HG02943 (cell line): ENCODE measurements at regions not wholly inside any gene's neighbourhood (a gene's known extent, or its start where the extent isn't known, plus 50 kb on each side); places are given as distances from the start of the nearest gene placed in this dataset.

Experiments used
- ATAC-seq: cut with Tn5 transposase; IDR thresholded peaks from one replicate; pipeline ENCODE4 v1.9.1; 2021; ENCODE audit warnings: mild to moderate bottlenecking, low read depth, moderate library complexity; ENCODE audit not compliant: unreplicated experiment

DNA sequence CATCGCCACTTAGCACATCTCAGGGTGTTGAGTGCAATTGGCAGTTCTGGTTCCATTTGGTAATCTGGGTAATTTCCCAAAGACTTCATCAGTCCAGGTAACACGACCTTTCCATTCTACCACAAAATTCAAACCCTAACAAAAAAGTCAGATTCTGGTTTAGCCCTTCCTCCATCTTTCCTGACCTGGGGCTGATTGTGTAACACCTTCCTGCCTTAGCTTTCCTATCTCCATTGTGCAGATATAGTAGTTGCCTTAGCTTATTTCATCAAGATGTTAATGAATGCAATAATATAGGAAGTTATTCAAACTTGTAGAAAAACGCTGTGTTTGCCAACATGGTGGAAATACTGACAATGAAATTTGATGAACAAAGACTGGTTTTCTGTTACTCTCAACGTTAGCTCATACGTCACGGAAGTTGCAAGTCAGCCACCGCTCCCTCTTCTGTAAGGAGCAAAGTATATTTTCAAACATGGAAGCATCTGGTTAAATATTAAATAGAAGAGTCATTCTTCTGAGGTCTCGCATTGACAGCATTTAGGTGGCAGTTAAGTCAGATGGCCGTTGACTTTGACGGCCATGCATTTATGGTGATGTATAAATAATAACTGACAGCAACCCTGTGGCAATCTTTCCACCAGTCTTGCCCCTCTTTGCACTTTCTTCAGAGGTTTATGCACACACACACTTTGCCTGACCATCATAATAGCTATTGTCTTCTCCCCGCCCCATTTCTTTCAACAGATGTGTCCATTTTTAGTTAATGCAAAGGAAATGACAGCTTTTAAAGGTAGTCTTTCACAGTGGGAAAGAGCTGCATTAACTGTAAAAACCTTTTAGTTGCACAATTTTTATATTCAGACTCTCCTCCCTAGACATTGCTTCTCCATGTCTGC is 205.1 kb upstream of the BMPER start:
- ATAC-seq, result no peak

DNA sequence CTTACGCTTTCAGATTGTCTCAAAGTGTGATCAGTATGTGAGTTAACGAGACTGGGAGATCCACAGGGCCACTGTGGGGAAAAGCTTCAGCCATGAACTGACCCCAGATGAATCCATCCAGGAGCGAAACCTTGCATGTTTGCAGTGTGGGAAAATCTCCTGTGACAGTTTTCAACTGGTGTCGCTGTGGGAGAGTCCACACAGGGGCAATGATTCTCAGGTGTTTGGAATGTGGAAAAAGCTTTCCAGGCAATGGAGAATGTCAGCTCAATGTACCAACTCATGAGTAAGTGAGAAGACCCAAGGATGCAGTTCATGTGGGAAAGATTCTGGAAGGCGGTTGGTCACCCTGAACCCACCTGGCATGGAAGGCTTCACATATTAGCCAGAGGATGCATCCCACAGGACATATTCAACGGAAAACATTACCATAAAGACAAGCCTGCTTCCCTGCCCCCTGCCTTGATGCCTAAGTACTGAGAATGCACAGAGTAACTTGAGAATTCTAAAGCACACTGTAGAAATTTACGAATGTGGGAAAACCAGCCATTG is 204.1 kb upstream of the BMPER start:
- ATAC-seq, result no peak

DNA sequence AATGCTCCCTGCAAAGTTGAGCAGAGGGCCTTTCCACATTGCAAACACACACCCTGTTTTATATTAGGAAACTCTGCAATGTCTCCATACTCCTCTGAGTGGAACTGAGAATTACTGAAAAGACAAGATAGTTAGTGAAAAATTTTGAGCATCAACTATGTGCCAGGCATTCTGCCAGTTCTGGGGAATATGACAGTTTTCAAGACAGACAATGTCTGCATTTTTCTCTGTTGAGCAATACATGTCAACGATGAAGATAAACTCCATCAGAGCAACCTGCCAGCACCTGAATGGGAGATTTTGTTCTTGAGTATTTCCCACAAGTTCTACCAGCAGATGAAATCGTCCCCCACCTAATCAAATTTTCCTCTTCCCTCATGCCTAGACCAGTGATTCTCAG is 203.4 kb upstream of the BMPER start:
- no peak for ATAC-seq

DNA sequence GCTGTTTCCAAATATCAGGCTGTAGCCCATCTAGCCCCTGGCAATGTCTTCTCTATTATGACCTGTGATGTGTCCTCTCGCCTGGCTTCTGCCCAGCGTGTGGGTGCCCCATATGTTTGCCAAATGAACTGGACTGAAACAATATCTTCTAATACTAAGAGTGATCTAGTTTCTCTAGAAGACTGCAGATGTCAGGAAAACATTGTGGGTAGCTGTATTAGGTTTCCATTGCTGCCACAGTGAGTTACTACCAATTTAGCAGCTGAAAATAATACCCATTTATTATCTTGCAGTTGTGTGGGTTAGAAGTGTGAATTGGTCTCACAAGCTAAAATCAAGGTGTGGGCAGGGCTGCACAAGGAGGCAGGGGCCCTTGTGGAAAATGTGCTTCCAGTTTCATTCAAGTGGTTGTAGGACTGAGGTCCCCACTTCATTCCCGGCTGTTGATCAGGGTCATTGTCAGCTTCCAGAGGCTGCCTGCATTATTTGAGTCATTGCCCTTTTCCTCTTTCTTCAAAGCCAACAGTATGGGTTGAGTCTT is 202.8 kb upstream of the BMPER start:
- ATAC-seq, result no peak

DNA sequence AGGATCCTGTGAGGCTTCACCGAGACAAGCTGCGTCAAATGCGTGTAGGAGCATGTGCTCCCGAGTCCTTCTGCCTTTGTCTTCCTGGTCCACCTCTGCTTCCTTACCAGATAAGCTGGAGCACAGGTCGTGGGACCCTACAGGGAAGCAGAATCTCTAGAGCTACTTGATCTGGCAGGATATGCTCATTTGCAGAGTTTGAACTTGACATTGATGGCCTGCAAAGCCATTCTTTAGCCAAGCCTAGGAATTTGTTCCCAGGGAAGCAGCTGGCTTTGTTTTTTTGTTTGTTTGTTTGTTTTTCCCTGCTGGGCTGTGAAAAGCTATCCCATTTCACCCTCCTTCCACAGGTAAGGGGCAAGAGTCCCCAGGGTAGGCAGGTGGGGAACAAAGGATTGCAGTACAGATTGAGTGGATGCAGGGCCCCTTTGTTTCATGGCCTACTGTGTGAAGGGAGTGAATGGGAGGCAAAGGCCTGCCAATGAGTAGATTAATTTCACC is 200.0 kb upstream of the BMPER start:
- ATAC-seq, result no peak

DNA sequence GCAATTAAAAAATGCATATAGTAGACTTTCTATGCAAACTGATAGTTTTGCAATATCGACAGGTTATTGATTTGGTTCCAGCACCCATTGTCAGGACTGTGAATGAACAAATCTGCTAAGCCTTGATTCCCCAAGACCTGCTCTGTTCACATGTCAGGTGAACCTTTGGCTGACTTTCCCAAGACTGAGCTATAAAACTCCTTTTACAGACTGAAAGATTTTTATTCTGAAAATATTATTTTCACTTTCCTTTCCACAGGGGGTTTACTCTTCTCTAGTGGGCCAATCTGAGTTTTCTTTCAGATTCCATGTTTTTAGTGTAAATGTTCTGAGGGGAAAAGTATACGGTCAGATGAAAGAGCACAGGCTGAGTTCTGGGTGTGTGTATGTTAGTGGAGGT is 199.2 kb upstream of the BMPER start:
- no peak for ATAC-seq

DNA sequence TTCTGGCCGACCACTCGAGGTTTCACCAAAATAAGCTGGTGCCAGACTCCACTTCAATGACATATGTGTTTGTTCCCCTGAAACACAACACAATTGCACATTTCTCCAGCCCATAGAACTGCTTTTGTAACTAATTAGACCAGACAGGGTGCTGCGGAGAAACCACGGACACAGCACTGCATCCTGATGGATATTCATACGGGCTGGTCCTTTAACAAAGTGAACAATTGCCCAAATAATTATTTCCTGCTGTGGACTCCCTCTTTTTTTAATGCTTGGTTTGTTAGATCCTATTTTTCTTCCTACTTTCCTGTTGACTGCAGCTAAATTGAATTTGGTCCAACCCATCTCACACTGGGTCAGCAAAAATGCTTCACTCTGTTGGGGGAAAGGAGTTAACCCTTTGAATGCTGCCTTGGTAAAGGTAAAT is 198.6 kb upstream of the BMPER start:
- no peak for ATAC-seq

DNA sequence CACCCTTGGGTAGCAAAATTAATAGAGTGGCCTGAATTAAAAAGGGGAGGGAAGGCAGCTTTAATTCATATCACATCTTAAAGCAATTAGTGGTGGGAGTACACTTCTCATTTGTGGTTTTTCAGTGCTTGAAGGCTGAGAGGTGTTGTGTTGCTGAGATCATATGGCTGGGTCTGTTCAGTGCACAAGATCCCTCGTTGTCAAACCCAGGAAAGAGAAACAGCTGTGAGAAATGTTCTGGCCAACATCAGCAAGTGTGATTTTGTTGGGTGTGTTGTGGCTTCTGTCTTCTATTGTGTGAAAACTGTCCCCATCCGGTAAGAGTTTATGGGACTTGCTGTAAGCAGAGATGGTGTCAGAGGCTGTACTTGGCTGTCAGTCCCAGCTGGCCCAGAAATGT is 197.9 kb upstream of the BMPER start:
- ATAC-seq, result no peak

DNA sequence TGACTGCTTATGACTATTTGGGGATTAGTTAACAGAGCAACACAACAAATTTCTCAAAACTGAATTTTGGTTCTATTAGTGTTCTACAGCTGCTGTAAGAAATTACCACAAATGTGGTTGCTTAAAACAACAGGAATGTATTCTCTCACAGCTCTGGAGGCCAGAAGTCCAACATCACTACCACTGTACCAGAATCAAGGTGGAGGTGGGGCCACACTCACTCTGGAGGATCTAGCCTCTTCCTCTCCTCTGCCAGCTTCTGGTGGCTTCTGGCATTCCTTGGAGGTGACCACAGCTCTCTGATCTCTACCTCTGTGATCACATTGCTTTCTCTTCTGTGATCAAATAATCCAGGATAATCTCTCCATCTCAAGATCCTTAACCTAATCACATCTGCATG is 194.7 kb upstream of the BMPER start:
- no peak for ATAC-seq

DNA sequence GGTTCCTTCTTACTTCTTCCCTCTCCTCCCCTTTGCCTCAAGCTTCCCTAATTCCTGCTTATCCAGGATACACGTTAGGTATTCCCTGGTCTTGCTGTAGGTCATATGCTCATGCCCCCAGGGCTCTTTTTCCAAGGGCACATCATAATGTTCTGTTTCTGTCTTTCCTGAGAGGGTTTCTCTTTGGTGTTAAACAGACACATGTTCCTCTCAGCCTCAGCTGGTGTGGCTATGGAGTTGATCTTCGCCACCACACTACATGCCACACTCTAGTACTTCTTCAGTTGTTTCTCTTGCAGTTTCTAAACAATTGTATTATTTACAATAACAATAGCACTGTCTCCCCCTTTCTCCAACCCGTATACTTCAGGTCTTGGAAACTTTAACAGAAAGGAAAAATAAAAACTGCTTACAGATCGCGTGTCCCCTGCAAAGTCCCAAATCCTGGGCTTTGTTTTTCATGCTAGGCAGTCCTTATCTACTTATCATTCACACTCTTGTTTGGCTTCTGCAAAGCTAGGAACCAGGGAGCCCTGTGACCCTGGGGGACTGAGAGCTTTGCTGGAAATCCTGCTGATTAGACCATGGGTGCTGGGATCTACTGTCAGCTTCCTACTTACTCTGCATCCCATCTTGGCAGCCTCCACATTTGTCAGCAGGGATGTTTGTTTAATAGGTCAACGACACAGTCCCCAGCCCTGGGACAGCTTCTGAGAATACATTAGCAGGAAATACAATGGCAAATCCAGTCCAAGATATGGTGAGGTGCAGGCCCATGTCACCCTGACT is 193.9 kb upstream of the BMPER start:
- no peak for ATAC-seq

DNA sequence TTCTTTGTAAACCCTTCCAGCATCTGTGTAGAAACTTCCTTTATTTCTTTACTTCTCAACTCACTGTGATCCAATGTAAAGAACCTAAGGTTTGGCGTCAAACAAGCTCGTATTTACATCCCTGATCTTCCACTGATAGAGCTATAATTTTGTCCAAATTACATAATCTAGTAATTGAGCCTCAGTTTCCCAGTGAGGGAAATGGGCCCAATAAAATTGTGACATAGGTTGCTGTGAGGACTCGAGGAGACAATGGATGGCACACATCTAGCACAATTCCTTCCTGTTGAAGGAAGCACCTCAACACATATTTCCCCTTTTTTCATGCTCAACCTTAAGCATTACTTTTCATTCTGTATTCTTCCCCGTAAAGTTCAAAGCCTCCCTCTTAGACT is 193.3 kb upstream of the BMPER start:
- ATAC-seq, result no peak

DNA sequence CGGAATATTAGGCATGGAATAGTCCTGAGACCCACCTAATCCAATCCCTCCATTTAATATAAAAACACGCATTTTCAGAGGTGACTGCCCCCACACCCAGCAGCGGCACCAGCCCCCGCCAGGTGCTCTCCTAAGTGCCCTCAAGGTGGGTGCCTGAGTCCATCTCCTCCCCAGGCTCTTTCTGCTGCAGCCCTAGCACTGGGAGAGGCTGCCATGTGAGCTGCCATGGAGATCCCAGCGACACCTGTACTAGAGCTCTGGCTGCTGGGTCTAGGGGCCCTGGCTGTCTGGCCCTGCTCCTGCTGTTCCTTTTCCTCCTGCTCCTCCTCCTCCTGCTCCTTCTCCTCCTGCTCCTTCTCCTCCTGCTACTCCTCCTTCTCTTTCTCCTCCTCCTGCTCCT is 191.1 kb upstream of the BMPER start:
- ATAC-seq, result no peak

DNA sequence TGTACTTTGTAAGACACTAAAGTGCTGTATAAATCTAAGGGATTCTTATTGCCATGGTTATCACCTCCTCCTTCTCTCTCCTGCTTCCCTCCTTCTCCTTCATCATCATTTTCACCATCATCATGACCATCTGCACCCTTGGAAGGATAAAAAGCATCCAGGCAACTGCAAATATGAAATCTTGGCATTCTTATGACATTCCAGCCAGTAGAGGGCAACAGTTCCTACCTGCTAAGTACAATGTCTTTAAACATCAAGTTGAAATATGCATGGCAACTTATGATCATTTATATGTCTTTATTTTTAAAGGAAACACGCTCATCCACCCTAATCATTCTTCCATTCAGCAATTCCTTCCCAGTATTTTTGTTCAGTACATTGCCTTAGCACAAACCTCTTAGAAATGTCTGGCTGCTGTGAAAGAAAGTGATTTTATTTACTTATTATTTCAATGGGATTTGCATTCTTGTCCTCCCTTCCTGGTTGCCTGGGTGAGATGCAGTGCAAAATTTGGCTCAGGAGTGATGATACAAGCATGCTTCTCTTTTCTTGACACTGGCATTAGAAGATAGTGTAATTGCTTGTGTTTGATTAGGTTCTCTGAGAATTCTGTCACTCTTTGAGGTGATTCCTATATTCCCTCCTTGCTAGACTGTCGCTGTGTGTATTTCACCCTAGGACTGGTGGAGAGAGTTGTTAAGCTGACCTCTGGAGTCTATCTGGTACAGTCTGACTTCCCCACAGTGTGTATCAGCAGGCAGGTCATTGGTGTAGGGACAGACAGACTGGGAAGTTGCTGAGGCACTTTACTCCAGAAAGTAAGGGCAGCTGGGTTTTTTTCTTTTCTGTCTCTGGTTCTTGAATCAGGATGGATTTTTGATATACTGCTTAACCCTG is 188.5 kb upstream of the BMPER start:
- ATAC-seq, result no peak

DNA sequence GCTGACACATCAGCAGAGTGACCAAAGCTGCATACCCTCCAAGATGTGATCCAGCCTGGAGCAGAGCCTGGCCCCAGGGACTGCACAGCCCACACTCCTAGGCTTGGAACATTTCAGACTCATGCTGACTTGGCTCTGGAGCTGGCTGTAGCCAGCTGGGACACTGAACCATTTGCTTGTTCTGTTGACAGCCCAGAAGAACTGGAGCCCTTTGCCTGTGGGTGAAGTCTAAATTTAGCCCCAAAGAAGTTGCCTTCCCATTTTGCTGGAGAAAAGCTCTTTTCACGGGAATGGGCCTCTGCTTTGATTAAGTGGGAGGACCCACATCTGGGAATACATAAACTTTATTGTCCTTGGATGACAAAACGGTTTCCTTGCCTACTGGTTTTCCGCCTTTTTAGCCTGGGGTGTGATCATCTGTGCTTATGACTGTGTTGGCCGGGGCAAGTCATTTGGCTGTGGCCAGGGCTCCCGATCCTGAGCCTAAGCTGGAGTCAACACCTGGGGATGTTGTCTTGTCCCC is 186.2 kb upstream of the BMPER start:
- no peak for ATAC-seq

DNA sequence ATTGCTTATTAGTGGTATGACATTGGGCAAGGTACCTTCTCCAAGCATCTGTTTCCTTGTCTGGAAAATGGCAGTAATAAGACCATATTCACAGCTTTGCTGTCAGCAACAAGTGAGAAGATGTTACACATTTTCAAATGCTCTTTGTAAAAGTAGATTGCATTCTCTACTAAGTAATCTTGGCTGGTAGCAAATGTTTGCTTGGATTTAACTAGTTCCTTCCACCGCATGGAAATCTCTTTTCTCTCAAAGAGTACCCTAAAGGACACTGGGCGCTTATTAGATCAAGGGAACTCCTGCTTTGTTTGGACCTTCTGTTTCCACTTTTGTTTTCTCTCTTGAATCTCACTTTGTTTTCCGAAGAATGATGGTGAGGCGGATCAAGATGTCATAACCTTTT is 185.2 kb upstream of the BMPER start:
- ATAC-seq, result no peak

DNA sequence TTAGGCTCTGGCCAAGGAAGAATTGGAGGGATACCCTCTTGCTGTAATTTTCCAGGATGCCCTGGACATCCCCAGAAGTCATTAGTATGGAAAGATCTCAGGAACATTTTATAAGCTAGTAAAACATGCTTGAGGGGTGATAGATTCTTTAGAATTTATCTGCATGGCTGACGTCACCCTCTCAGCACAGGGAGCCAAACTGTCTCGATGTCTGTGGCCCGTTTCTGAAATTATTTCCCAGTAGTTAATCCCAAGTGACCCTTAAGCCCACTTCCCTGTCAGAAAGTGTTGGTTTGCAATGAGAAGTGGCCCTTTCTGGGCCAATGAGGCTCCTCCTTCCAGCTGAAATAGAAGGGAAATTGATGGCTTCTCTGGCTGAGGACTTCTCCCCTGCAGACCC is 184.5 kb upstream of the BMPER start:
- ATAC-seq, result no peak

DNA sequence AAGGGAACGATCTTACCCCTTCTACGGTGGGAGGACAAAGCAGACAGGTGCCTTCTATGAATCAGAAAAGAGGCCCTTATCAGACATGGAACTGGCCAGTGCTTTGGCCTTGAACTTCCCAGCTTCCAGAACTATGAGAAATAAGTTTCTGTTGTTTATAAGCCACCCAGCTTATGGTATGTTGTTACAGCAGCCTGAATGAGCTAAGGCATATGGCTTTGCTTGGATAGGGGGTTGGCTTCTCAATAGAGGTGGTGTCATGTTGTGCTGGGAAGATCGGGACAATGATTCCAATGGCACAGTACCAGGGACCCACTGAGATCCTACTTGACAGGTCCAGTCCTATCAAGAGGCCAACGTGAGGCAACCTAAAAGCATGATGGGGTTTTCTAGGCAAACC is 183.4 kb upstream of the BMPER start:
- no peak for ATAC-seq

DNA sequence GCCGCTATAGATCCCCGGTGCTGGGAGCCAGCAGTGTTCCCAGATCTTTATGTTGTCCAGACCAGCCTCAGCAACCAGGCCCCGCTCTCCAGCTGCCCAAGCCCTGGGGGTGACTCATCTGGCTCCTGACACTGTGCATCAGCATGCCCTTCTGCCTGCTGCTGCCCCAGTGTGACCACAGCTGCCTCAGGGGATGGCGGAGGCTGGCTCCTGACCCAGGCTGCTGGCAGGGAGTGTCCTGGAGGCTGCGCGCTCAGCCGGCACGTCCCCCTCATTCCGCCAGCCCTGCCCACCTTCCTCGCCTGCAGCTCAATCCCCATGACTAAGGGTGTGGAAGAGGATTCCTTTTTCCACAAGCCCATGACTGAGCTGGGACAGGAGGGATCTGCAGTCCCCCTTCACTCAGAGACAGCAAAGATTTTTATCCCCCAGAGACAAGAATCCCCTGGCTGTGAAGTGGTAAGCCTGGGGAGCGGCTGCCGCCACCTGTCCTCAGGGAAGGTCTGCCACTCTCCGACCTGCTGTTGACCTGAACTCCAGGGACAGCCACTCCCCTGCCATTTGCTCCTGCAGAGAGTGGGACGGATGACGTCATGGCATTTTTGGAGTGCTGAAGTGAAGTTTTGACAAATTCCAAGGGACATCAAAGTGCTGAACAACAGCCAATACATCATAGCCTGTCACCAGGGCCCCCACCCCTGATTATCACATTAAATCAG is 182.8 kb upstream of the BMPER start:
- ATAC-seq, result no peak

DNA sequence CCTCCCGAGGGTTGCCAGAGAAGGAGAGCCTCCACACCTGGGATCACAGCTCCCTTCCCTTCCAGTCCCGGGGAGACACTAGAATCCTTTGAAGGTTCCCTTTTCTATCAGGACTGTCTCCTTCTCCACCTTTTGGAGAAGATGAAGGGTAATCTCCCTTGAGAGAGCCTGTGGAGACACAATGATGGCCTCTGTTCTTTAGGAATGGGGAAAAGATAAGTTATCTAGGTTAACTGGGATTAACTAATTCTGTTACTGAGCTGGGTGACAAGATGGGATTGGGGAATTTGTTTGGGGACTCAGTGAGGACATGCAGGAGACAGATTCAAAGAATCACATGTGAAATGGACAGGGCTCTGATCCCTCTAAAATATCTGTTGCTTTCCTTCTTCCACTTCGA is 181.1 kb upstream of the BMPER start:
- no peak for ATAC-seq
